ENCODE measurements at regions not wholly inside any gene's neighbourhood (a gene's known extent, or its start where the extent isn't known, plus 50 kb on each side); places are given as distances from the start of the nearest gene placed in this dataset.

- no peaks in the 10 kb centered on the region for H3K36me3 Mint-ChIP-seq
- Histone ChIP-seq H3K27ac (no peak overlapping the region), H3K36me3 (no peaks in the 10 kb centered on the region), H3K4me1 (no peaks in the 10 kb centered on the region), H3K9ac (no peak overlapping the region), H4K20me1 (ENCODE audit: low read depth) (no peaks in the 10 kb centered on the region), H3K4me2 (no peak overlapping the region), H3K4me3 (no peak overlapping the region), H3K79me2 (ENCODE audit: low read depth) (no peaks in the 10 kb centered on the region), H2AFZ (replicated peaks) (no peak overlapping the region), H3K27me3 (no peaks in the 10 kb centered on the region), H3K9me3 (ENCODE audit: low read depth) (no peaks in the 10 kb centered on the region), H3F3A (ENCODE audit: low read depth) (no peaks in the 10 kb centered on the region)
- H3K27ac Mint-ChIP-seq: no peak overlapping the region
- H3K4me1 Mint-ChIP-seq: no peaks in the 10 kb centered on the region
- no peaks in the 10 kb centered on the region for H3K9me3 Mint-ChIP-seq
- TF ChIP-seq EZH2phosphoT487 (IDR thresholded peaks at IDR 0.05) (no peak), CTCF (IDR thresholded peaks at IDR 0.05) (no peak), EZH2 (IDR thresholded peaks at IDR 0.05) (no peak)
- peaks cover 2% of the 10 kb centered on the region for H3K27me3 Mint-ChIP-seq (ENCODE audit: insufficient read depth, low read depth)
- no peak for DNase-seq (ENCODE audit: low spot score)
- no peak overlapping the region for H3K4me3 Mint-ChIP-seq
Measured at GRCh38 chr2:128797533-128797932, 478.9 kb upstream of the HS6ST1 start.

DNA sequence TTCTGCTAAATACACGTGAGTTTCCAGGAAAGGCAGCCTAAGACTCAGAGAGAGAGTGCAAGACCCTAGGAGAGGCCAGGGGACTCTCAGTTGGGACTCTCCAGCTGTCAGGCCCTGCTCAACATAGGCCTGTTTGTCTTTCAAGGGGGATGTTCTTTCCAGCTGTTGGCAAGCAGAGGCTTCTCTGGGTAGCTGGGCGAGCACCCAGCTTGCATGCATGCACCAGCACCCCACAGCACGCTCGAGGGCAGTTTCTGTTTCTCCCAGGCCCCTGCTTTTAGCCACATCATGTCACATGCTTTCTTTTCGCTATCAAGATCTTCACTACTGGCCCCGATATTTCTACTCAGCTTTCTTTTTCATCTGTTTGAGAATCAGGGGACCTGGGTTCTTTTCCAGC, 479.3 kb upstream of the HS6ST1 start:
- H3K4me2 ChIP-seq: no peak overlapping the region
- no peaks in the 10 kb centered on the region for H3F3A ChIP-seq (ENCODE audit: low read depth)
- no peak overlapping the region for H3K4me3 Mint-ChIP-seq
- no peak overlapping the region for H3K4me3 ChIP-seq
- H2AFZ ChIP-seq (replicated peaks): no peak overlapping the region
- no peaks in the 10 kb centered on the region for H3K27me3 ChIP-seq
- H3K4me1 Mint-ChIP-seq: no peaks in the 10 kb centered on the region
- no peaks in the 10 kb centered on the region for H4K20me1 ChIP-seq (ENCODE audit: low read depth)
- TF ChIP-seq EZH2 (IDR thresholded peaks at IDR 0.05) (no peak), EZH2phosphoT487 (IDR thresholded peaks at IDR 0.05) (no peak), CTCF (IDR thresholded peaks at IDR 0.05) (no peak)
- H3K27ac Mint-ChIP-seq: no peak overlapping the region
- H3K36me3 Mint-ChIP-seq: no peaks in the 10 kb centered on the region
- H3K9me3 ChIP-seq (ENCODE audit: low read depth): no peaks in the 10 kb centered on the region
- no peaks in the 10 kb centered on the region for H3K9me3 Mint-ChIP-seq
- H3K27ac ChIP-seq: no peak overlapping the region
- H3K79me2 ChIP-seq (ENCODE audit: low read depth): no peaks in the 10 kb centered on the region
- H3K4me1 ChIP-seq: no peaks in the 10 kb centered on the region
- H3K27me3 Mint-ChIP-seq (ENCODE audit: insufficient read depth, low read depth): peaks cover 2% of the 10 kb centered on the region
- no peak for DNase-seq (ENCODE audit: low spot score)
- no peak overlapping the region for H3K9ac ChIP-seq
- H3K36me3 ChIP-seq: no peaks in the 10 kb centered on the region

- H3K36me3 ChIP-seq: no peaks in the 10 kb centered on the region
- H3K4me3 ChIP-seq: no peak overlapping the region
- no peak overlapping the region for H3K4me2 ChIP-seq
- no peak overlapping the region for H2AFZ ChIP-seq (replicated peaks)
- Mint-ChIP-seq H3K36me3 (no peaks in the 10 kb centered on the region), H3K9me3 (no peaks in the 10 kb centered on the region), H3K27me3 (ENCODE audit: insufficient read depth, low read depth) (peaks cover 2% of the 10 kb centered on the region), H3K4me3 (no peak overlapping the region), H3K4me1 (no peaks in the 10 kb centered on the region), H3K27ac (no peak overlapping the region)
- no peak overlapping the region for H3K27ac ChIP-seq
- no peak overlapping the region for H3K9ac ChIP-seq
- no peaks in the 10 kb centered on the region for H3K4me1 ChIP-seq
- no peaks in the 10 kb centered on the region for H3K79me2 ChIP-seq (ENCODE audit: low read depth)
- no peaks in the 10 kb centered on the region for H3K9me3 ChIP-seq (ENCODE audit: low read depth)
- H4K20me1 ChIP-seq (ENCODE audit: low read depth): no peaks in the 10 kb centered on the region
- DNase-seq (ENCODE audit: low spot score): no peak
- no peak for TF ChIP-seq CTCF (IDR thresholded peaks at IDR 0.05)
- H3F3A ChIP-seq (ENCODE audit: low read depth): no peaks in the 10 kb centered on the region
- no peaks in the 10 kb centered on the region for H3K27me3 ChIP-seq
Measured at GRCh38 chr2:128798502-128799283, 480.0 kb upstream of the HS6ST1 start.

Measured in neural progenitor cell (in vitro differentiated cells).